HG03469 (cell line): ENCODE measurements at regions not wholly inside any gene's neighbourhood (a gene's known extent, or its start where the extent isn't known, plus 50 kb on each side); places are given as distances from the start of the nearest gene placed in this dataset.
"Not testable (repeated sequence)": the region's sequence is repeated elsewhere in the genome, so short reads cannot be mapped to it uniquely, and the experiment has no call there.

Source experiments
- ATAC-seq: cut with Tn5 transposase; IDR thresholded peaks from one replicate; pipeline ENCODE4 v1.9.1; 2021; ENCODE audit warnings: mild to moderate bottlenecking, moderate library complexity, moderate number of reproducible peaks; ENCODE audit not compliant: unreplicated experiment

GRCh38 chr6:119979862-119980261 is 630.3 kb upstream of the MAN1A1 start:
- no peak for ATAC-seq

- ATAC-seq, result no peak
Measured at GRCh38 chr6:119978274-119978889, 628.8 kb upstream of the MAN1A1 start.

- no peak for ATAC-seq
Measured at GRCh38 chr6:119974430-119975159, 625.0 kb upstream of the MAN1A1 start.

- ATAC-seq, result no peak
Measured at GRCh38 chr6:119966484-119966883, 616.9 kb upstream of the MAN1A1 start.

GRCh38 chr6:119965900-119966299 is 616.3 kb upstream of the MAN1A1 start:
- ATAC-seq, result no peak

GRCh38 chr6:119965008-119965407 is 615.4 kb upstream of the MAN1A1 start:
- no peak for ATAC-seq

- no peak for ATAC-seq
Measured at GRCh38 chr6:119962505-119962904, 612.9 kb upstream of the MAN1A1 start.

GRCh38 chr6:119961450-119961849 is 611.9 kb upstream of the MAN1A1 start:
- ATAC-seq, result no peak

- ATAC-seq, result no peak
Measured at GRCh38 chr6:119960456-119960855, 610.9 kb upstream of the MAN1A1 start.

- ATAC-seq, result no peak
Measured at GRCh38 chr6:119960036-119960435, 610.5 kb upstream of the MAN1A1 start.

GRCh38 chr6:119957195-119957594 is 607.6 kb upstream of the MAN1A1 start:
- no peak for ATAC-seq

- ATAC-seq, result no peak
Measured at GRCh38 chr6:119952696-119953095, 603.1 kb upstream of the MAN1A1 start.

- ATAC-seq, result no peak
Measured at GRCh38 chr6:119950681-119951080, 601.1 kb upstream of the MAN1A1 start.

GRCh38 chr6:119942078-119942752 is 592.7 kb upstream of the MAN1A1 start:
- no peak for ATAC-seq

- ATAC-seq, result no peak
Measured at GRCh38 chr6:119938752-119939151, 589.2 kb upstream of the MAN1A1 start.

- no peak for ATAC-seq
Measured at GRCh38 chr6:119934816-119935215, 585.3 kb upstream of the MAN1A1 start.

- ATAC-seq, result no peak
Measured at GRCh38 chr6:119929121-119929520, 579.6 kb upstream of the MAN1A1 start.

GRCh38 chr6:119924888-119925287 is 575.3 kb upstream of the MAN1A1 start:
- not testable (repeated sequence) for ATAC-seq

- no peak for ATAC-seq
Measured at GRCh38 chr6:119922814-119923213, 573.3 kb upstream of the MAN1A1 start.

GRCh38 chr6:119921491-119922010 is 572.0 kb upstream of the MAN1A1 start:
- ATAC-seq, result no peak

GRCh38 chr6:119917186-119917585 is 567.6 kb upstream of the MAN1A1 start:
- ATAC-seq, result no peak

- no peak for ATAC-seq
Measured at GRCh38 chr6:119915971-119916370, 566.4 kb upstream of the MAN1A1 start.
